ENCODE measurements at regions not wholly inside any gene's neighbourhood (a gene's known extent, or its start where the extent isn't known, plus 50 kb on each side); places are given as distances from the start of the nearest gene placed in this dataset.

- FAIRE-seq (no peak), DNase-seq (ENCODE audit: insufficient read length, low spot score) (no peak)
- no peak for TF ChIP-seq CTCF (IDR thresholded peaks at IDR 0.05; ENCODE audit: insufficient read depth, missing control alignments)
Observed at GRCh38 chr9:30116673-30117217, 2267.7 kb upstream of the ACO1 start.

GRCh38 chr9:30120666-30121065 lies 2263.8 kb upstream of the ACO1 start:
- DNase-seq (ENCODE audit: insufficient read length, low spot score) (no peak), FAIRE-seq (no peak)
- TF ChIP-seq CTCF (IDR thresholded peaks at IDR 0.05; ENCODE audit: insufficient read depth, missing control alignments) = no peak

- FAIRE-seq (no peak), DNase-seq (ENCODE audit: insufficient read length, low spot score) (no peak)
- TF ChIP-seq CTCF (IDR thresholded peaks at IDR 0.05; ENCODE audit: insufficient read depth, missing control alignments) = no peak
Observed at GRCh38 chr9:30121611-30122010, 2262.8 kb upstream of the ACO1 start.

GRCh38 chr9:30125881-30126280 lies 2258.6 kb upstream of the ACO1 start:
- FAIRE-seq = no peak
- no peak for DNase-seq (ENCODE audit: insufficient read length, low spot score)
- no peak for TF ChIP-seq CTCF (IDR thresholded peaks at IDR 0.05; ENCODE audit: insufficient read depth, missing control alignments)

GRCh38 chr9:30127371-30127770 lies 2257.1 kb upstream of the ACO1 start:
- no peak for TF ChIP-seq CTCF (IDR thresholded peaks at IDR 0.05; ENCODE audit: insufficient read depth, missing control alignments)
- FAIRE-seq (no peak), DNase-seq (ENCODE audit: insufficient read length, low spot score) (no peak)

GRCh38 chr9:30140407-30140806 lies 2244.0 kb upstream of the ACO1 start:
- DNase-seq (ENCODE audit: insufficient read length, low spot score) = no peak
- TF ChIP-seq CTCF (IDR thresholded peaks at IDR 0.05; ENCODE audit: insufficient read depth, missing control alignments) = no peak
- no peak for FAIRE-seq

- no peak for TF ChIP-seq CTCF (IDR thresholded peaks at IDR 0.05; ENCODE audit: insufficient read depth, missing control alignments)
- no peak for DNase-seq (ENCODE audit: insufficient read length, low spot score)
- no peak for FAIRE-seq
Observed at GRCh38 chr9:30160570-30160969, 2223.9 kb upstream of the ACO1 start.

Measured in D721Med (cell line).